GM10266 (cell line): ENCODE measurements at regions not wholly inside any gene's neighbourhood (a gene's known extent, or its start where the extent isn't known, plus 50 kb on each side); places are given as distances from the start of the nearest gene placed in this dataset.
"Not testable (repeated sequence)": the region's sequence is repeated elsewhere in the genome, so short reads cannot be mapped to it uniquely, and the experiment has no call there.

Experiments
- DNase-seq: peaks from one replicate; pipeline ENCODE4 v3.0.0; 2012; ENCODE audit errors: extremely low spot score
- TF ChIP-seq, protein P1 (sequence below): IDR thresholded peaks from 2 replicates; pipeline ENCODE4 v1.5.1; 2012; ENCODE audit warnings: mild to moderate bottlenecking, low read depth; ENCODE audit not compliant: control insufficient read depth, insufficient read depth; ENCODE audit errors: missing control alignments

DNA sequence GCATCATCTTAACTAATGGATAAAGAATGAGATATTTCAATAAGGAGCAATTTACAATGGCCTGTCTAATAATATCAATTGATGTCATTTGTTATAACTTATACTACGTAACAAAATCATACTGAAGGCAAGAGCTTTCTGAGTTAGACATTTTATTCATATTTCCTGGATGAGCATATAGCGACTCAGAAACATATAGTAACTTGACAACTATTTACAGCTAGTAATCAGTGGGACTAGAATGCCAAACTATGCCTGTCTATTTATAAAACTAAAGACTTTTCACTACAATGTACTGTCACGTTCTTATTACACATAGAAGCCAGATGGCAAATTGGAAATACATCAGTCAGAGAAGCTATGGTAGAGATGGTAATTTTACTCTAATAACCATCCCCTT, 766.2 kb upstream of the TMEFF2 start:
- TF ChIP-seq, protein P1, sequence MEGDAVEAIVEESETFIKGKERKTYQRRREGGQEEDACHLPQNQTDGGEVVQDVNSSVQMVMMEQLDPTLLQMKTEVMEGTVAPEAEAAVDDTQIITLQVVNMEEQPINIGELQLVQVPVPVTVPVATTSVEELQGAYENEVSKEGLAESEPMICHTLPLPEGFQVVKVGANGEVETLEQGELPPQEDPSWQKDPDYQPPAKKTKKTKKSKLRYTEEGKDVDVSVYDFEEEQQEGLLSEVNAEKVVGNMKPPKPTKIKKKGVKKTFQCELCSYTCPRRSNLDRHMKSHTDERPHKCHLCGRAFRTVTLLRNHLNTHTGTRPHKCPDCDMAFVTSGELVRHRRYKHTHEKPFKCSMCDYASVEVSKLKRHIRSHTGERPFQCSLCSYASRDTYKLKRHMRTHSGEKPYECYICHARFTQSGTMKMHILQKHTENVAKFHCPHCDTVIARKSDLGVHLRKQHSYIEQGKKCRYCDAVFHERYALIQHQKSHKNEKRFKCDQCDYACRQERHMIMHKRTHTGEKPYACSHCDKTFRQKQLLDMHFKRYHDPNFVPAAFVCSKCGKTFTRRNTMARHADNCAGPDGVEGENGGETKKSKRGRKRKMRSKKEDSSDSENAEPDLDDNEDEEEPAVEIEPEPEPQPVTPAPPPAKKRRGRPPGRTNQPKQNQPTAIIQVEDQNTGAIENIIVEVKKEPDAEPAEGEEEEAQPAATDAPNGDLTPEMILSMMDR: no peak
- no peak for DNase-seq

DNA sequence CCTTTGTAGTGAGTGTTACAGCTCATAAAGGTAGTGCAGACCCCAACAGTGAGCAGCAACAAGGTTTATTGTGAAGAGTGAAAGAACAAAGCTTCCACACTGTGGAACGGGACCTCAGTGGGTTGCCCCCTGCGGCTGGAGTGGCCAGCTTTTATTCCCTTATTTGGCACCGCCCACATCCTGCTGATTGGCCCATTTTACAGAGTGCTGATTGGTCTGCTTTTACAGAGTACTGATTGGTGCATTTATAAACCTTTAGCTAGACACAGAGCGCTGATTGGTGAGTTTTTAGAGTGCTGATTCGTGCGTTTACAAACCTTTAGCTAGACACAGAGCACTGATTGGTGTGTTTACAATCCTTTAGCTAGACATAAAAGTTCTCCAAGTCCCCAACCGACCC, 763.9 kb upstream of the TMEFF2 start:
- not testable (repeated sequence) for DNase-seq

DNA sequence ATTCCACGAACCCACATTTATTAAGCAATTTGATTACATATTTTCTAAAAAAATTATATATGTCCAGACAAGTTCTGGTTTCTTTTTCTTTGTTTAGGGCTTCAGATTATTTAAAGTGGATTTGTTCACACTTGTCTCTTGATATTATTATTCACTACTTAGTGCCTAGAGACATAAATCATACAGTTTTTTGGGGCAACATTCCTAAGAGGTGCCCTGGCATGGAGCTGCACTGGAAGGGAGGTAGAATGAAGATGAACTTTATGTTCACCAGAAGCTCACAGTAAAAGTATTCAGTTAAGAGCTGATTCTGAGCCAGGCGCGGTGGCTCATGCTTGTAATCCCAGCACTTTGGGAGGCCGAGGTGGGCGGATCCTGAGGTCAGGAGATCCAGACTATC, 762.7 kb upstream of the TMEFF2 start:
- no peak for DNase-seq
- TF ChIP-seq, protein P1: no peak

DNA sequence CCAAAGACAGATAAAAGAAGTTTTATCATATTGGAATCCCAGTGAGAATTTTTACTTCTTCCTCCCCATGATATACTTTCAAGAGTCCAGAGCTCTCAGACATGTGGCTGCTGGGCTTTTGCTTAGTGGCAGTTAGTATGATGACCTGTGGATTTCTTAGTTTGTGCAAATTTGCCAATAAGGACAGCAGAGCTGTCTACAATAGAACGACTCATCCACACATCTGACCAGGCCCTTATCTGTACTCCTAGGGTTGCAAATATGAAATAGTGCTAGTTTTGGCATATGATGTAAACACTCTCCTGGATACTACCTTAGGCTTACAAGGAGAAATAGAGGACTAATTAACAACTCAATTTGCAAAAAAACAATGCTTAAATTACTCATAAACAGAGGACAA, 758.4 kb upstream of the TMEFF2 start:
- TF ChIP-seq, protein P1: no peak
- DNase-seq: no peak

DNA sequence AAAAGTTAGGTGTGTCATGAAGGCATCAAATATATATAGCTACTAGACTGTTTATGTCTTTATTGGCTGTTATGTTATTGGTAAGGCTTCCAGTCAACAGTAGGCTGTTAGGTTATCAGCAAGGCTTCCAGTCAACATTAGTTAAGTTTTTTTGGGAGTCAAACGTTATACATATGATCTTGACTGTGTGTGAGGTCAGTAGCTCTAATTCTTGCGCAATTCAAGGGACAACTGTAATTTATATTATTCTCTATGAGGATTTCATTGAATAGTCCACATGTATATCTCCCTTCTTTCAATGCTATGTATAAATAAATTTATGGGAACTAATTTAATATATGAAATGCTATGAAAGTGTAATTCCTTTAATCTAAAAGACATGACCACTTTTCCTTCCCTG, 757.5 kb upstream of the TMEFF2 start:
- no peak for DNase-seq
- TF ChIP-seq, protein P1: no peak

DNA sequence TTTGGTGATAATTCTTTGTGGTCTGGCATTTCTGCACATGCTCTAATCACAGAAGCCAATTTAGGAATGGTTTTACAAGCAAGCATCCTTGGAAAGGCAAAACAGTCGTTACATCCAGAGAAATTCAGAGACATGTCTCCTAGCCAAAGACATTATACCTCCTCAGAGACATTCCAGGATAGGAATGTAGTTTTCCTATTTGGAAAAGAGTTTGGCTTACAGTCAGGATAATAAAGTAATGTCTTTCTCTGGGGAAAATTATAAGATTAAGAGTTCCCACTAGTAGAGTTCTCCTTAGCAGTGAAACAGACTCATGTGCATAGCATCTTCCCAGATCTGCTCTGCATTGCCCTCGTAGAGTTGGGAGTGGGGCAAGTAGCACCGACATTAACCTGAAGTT, 753.6 kb upstream of the TMEFF2 start:
- TF ChIP-seq, protein P1: no peak
- DNase-seq: no peak

DNA sequence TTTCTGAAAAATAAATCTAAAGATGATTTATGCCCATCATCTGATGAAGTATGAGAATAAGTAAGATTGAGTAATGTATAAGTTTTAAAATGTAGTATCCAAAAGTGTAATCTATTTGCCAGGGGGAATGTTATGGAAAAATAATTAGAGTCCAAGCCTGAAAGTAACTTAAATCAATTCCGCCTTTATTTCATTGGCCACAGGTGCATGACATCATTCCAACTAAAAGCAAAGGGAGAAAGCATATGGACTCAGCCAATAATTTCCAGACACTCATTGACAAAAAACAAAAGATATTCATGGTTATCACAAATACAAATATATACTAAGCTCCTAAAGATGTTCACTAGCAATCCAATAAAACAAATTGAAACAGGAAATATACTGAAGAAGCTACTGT, 752.6 kb upstream of the TMEFF2 start:
- no peak for DNase-seq

DNA sequence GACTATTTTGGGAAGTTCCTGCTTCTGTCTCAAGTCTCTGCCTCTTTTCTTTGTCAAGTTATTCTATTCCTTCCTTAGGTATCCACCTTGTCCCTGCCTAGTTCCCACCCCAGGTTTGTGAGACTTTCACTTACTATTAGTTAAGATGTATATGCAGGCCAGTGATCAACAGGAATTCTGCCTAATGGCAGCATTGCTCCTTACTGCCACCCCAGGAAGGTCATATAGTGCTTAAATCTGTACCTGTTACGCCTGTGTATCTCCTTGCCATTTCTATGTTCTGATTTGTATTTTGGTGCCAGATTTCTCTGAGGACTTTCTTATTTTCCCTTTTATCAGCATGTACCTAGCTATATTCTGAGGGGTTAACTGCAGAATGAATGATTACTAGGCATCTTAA, 746.0 kb upstream of the TMEFF2 start:
- TF ChIP-seq, protein P1: no peak
- no peak for DNase-seq

More for the DNA sequence above, 752.6 kb upstream of the TMEFF2 start:
- TF ChIP-seq, protein P1: no peak
